C4-2B (cell line): ENCODE measurements at regions not wholly inside any gene's neighbourhood (a gene's known extent, or its start where the extent isn't known, plus 50 kb on each side); places are given as distances from the start of the nearest gene placed in this dataset.

ENCODE experiments used
- H3K27ac ChIP-seq: fragments of 450-650 bp; 2 replicates; pipeline ENCODE4 v1.5.1; 2017
- CTCF ChIP-seq: fragments of 450-650 bp; conservative IDR thresholded peaks from 2 replicates; pipeline ENCODE4 v1.5.1; 2017; ENCODE audit warnings: mild to moderate bottlenecking
- ZFX ChIP-seq: fragments of 450-650 bp; IDR thresholded peaks from 2 replicates; pipeline ENCODE4 v1.6.1; 2017

- H3K27ac ChIP-seq = no peak overlapping the region
- TF ChIP-seq CTCF (no peak), ZFX (no peak)
These were observed 342.3 kb upstream of the NRP1 start for GRCh38 chr10:33676606-33677339.

- TF ChIP-seq CTCF (no peak), ZFX (no peak)
- no peak overlapping the region for H3K27ac ChIP-seq
These were observed 340.6 kb upstream of the NRP1 start for GRCh38 chr10:33674986-33675599.

- no peak for TF ChIP-seq CTCF
- no peak for TF ChIP-seq ZFX
- no peak overlapping the region for H3K27ac ChIP-seq
These were observed 340.0 kb upstream of the NRP1 start for GRCh38 chr10:33674491-33674890.

- H3K27ac ChIP-seq = no peak overlapping the region
- no peak for TF ChIP-seq ZFX
- TF ChIP-seq CTCF = no peak
These were observed 339.5 kb upstream of the NRP1 start for GRCh38 chr10:33673839-33674415.

- TF ChIP-seq CTCF (no peak), ZFX (no peak)
These were observed 335.4 kb upstream of the NRP1 start for GRCh38 chr10:33669904-33670303.

GRCh38 chr10:33666686-33667480 lies 332.4 kb upstream of the NRP1 start:
- no peak overlapping the region for H3K27ac ChIP-seq

More at GRCh38 chr10:33669904-33670303, 335.4 kb upstream of the NRP1 start:
- no peak overlapping the region for H3K27ac ChIP-seq

More at GRCh38 chr10:33666686-33667480, 332.4 kb upstream of the NRP1 start:
- no peak for TF ChIP-seq ZFX
- TF ChIP-seq CTCF = no peak
